Breast epithelium (tissue), 4 donors: ENCODE measurements at regions not wholly inside any gene's neighbourhood (a gene's known extent, or its start where the extent isn't known, plus 50 kb on each side); places are given as distances from the start of the nearest gene placed in this dataset.
A peak's percentile ranks its signal among the peaks of the same experiment; 100 is the strongest.

Source experiments
- DNase-seq, 2 donors: peaks; one replicate each; pipeline ENCODE4 v3.0.0-alpha.2; 2019; ENCODE audit warnings: low spot score in 2 of 2
- H3K27ac ChIP-seq, 2 donors: fragments of 200-600 bp; sonication (generic) in 1 of 2; one replicate each; pipeline ENCODE4 v1.5.1; 2016 to 2019; ENCODE audit warnings: mild to moderate bottlenecking in 1 of 2
- H3K27me3 ChIP-seq, 2 donors: fragments of 200-600 bp; sonication (generic) in 1 of 2; one replicate each; pipeline versions ENCODE4 v1.5.1 to v1.6.0; 2017 to 2019; ENCODE audit warnings: control low read depth in 1 of 2, mild to moderate bottlenecking in 1 of 2
- H3K36me3 ChIP-seq: fragments of 200-600 bp; one replicate; pipeline ENCODE4 v1.5.1; 2019
- H3K4me1 ChIP-seq, 2 donors: fragments of 200-600 bp; sonication (generic); one replicate each; pipeline ENCODE4 v1.5.1; 2016 to 2019; ENCODE audit warnings: control low read depth in 1 of 2
- H3K4me3 ChIP-seq, 3 donors: fragments of 200-600 bp; sonication (generic); 1 replicate in 2 of 3; 2 replicates in 1 of 3; pipeline ENCODE4 v1.5.1; 2016 to 2019; ENCODE audit warnings: mild to moderate bottlenecking in 3 of 3, moderate library complexity in 2 of 3
- H3K9me3 ChIP-seq, 2 donors: fragments of 200-600 bp; sonication (generic) in 1 of 2; one replicate each; pipeline ENCODE4 v1.5.1; 2016 to 2019; ENCODE audit warnings: control low read depth in 1 of 2
- POLR2A ChIP-seq: fragments of 450-650 bp; IDR thresholded peaks from one replicate; pipeline ENCODE4 v1.6.1; 2016; ENCODE audit warnings: antibody characterized with exemption, mild to moderate bottlenecking, moderate library complexity
- POLR2AphosphoS5 ChIP-seq, 3 donors: sonication (generic); formaldehyde crosslinking; IDR thresholded peaks; one replicate each; pipeline ENCODE4 v1.6.1; 2017; ENCODE audit warnings: antibody characterized with exemption in 3 of 3
- intact Hi-C: fragments of 100-400 bp; cut with DNase I; formaldehyde crosslinking; loops from one replicate; pipeline ENCODE4 v1.15.1; 2023; ENCODE audit warnings: low total_unique reads
- TF ChIP-seq, protein P1 (sequence below), 3 donors: fragments of 450-650 bp; IDR thresholded peaks; one replicate each; pipeline ENCODE4 v1.5.1; 2016 to 2017; ENCODE audit warnings: antibody characterized with exemption in 3 of 3, mild to moderate bottlenecking in 3 of 3, moderate library complexity in 3 of 3

DNA sequence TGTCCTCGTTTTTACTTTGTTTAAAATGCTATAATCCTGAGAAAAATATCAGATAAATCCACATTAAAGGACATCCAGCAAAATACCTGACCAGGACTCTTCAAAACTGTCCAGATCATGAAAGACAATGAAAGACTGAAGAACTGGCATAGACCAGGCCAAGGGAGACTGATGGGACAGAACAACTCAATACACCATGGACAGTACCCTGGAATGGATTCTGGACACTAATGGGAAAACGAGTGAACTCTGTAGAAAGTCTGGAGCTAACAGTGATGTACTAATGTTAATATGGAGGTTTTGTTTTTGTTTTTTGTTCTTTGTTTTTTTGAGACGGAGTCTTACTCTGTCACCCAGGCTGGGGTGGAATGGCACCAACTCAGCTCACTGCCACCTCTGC, 461.4 kb downstream of the CD83 start:
- intact Hi-C loops, result no loop called here
- H3K27me3 ChIP-seq, result no peaks in the 10 kb centered on the region
- no peaks in the 10 kb centered on the region for H3K4me1 ChIP-seq
- no peak overlapping the region for H3K4me3 ChIP-seq
- H3K36me3 ChIP-seq, result no peaks in the 10 kb centered on the region
- H3K27ac ChIP-seq, result no peak overlapping the region
- DNase-seq, result no peak
- TF ChIP-seq POLR2AphosphoS5 (IDR thresholded peaks at IDR 0.05) (no peak), POLR2A (no peak)
- TF ChIP-seq, protein P1, sequence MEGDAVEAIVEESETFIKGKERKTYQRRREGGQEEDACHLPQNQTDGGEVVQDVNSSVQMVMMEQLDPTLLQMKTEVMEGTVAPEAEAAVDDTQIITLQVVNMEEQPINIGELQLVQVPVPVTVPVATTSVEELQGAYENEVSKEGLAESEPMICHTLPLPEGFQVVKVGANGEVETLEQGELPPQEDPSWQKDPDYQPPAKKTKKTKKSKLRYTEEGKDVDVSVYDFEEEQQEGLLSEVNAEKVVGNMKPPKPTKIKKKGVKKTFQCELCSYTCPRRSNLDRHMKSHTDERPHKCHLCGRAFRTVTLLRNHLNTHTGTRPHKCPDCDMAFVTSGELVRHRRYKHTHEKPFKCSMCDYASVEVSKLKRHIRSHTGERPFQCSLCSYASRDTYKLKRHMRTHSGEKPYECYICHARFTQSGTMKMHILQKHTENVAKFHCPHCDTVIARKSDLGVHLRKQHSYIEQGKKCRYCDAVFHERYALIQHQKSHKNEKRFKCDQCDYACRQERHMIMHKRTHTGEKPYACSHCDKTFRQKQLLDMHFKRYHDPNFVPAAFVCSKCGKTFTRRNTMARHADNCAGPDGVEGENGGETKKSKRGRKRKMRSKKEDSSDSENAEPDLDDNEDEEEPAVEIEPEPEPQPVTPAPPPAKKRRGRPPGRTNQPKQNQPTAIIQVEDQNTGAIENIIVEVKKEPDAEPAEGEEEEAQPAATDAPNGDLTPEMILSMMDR (IDR thresholded peaks at IDR 0.05), result no peak
- no peaks in the 10 kb centered on the region for H3K9me3 ChIP-seq

DNA sequence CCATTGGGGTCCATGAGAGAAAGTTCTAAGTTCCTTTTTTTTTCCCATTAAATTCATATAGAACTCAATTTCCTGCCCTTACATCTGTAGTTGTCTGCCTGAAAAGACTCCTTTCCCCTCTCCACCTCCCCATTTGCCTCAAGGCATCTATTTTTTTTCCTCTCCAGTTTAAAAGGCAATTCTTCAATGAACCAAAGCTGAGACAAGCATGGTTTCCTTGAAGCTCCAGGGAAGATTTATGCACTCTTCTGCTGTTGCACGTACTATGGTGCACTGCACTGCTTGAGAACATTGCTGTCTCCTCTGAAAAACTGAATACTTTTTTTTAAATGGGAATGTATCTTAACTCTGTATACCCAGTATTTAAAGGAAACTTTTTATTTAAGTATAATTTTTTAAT, 465.2 kb downstream of the CD83 start:
- intact Hi-C loops, result no loop called here
- no peak overlapping the region for H3K27ac ChIP-seq
- no peaks in the 10 kb centered on the region for H3K36me3 ChIP-seq
- no peaks in the 10 kb centered on the region for H3K9me3 ChIP-seq
- H3K4me1 ChIP-seq, result no peaks in the 10 kb centered on the region
- H3K4me3 ChIP-seq, result no peak overlapping the region
- no peaks in the 10 kb centered on the region for H3K27me3 ChIP-seq
- DNase-seq, result no peak
- TF ChIP-seq, protein P1 (IDR thresholded peaks at IDR 0.05), result no peak
- no peak for TF ChIP-seq POLR2A
- TF ChIP-seq POLR2AphosphoS5 (IDR thresholded peaks at IDR 0.05), result no peak

DNA sequence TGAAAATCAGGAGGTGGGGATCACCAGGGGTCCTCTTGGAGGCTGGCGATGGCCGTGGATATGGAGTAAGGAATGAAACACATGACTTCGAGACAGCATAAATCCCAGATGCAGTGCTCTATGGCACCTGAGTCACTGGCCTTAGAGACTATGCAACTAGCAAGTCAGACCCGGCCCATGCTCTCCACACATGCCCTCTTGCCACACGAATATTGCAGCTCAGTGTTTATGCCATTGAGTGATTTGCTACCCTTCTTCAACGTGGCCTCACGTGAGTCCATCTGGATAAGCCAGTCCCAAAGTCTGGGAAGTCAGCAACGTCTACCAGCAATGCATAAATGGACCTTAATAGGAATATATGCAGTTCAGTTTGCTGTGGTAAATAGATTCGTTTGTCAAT, 466.3 kb downstream of the CD83 start:
- TF ChIP-seq POLR2A (no peak), POLR2AphosphoS5 (IDR thresholded peaks at IDR 0.05) (no peak)
- TF ChIP-seq, protein P1 (IDR thresholded peaks at IDR 0.05), result no peak
- no peak overlapping the region for H3K4me3 ChIP-seq
- DNase-seq, result no peak
- H3K27ac ChIP-seq, result no peak overlapping the region
- intact Hi-C loops, result no loop called here
- H3K9me3 ChIP-seq, result no peaks in the 10 kb centered on the region
- no peaks in the 10 kb centered on the region for H3K27me3 ChIP-seq
- H3K36me3 ChIP-seq, result no peaks in the 10 kb centered on the region
- no peaks in the 10 kb centered on the region for H3K4me1 ChIP-seq

DNA sequence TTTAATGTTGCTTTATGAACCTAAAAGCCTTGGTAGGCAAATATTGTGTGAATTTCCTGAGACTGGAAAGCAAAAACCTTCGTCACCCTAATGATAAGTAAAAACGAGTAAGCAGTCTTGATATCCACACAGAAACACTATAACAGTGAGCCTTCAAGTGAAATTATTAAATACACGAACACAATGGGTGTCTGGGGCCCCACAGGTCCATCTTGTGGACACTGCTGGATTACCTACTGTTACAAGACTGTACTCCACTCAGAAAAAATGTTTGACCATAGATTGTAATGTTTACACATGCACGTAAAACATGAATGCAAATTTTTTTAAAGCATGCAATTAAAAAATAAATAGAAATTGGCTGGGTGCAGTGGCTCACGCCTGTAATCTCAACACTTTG, 466.9 kb downstream of the CD83 start:
- no peak for DNase-seq
- Histone ChIP-seq H3K36me3 (no peaks in the 10 kb centered on the region), H3K4me3 (no peak overlapping the region), H3K9me3 (no peaks in the 10 kb centered on the region), H3K4me1 (no peaks in the 10 kb centered on the region), H3K27ac (no peak overlapping the region), H3K27me3 (no peaks in the 10 kb centered on the region)
- no peak for TF ChIP-seq POLR2AphosphoS5 (IDR thresholded peaks at IDR 0.05)
- TF ChIP-seq, protein P1 (IDR thresholded peaks at IDR 0.05), result peak in 1 of 3 donors; percentile 20
- intact Hi-C loops, result no loop called here

DNA sequence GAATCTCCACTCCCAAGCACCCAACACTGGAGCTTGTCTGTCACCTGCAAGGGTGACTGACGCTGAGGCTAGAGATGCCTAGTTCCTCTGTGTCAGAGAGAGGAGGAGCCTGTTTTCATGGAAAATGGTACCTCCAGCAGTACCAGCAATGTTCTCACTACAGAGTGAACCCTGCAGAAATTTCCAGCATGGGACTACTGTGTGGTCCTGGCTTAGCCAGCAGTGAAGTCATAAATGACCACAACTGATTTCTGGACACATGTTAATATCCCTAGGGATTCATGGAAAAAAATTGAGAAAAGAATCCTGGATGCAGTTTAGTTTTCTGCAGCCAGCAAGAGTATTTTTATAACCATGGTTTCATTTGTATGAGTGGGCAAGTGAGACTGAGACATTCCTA, 468.1 kb downstream of the CD83 start:
- Histone ChIP-seq H3K9me3 (no peaks in the 10 kb centered on the region), H3K36me3 (no peaks in the 10 kb centered on the region), H3K27me3 (no peaks in the 10 kb centered on the region), H3K4me3 (no peak overlapping the region), H3K4me1 (no peaks in the 10 kb centered on the region), H3K27ac (no peak overlapping the region)
- DNase-seq, result no peak
- TF ChIP-seq, protein P1 (IDR thresholded peaks at IDR 0.05), result no peak
- intact Hi-C loops, result no loop called here
